Vagina (tissue), 2 donors: ENCODE measurements at regions not wholly inside any gene's neighbourhood (a gene's known extent, or its start where the extent isn't known, plus 50 kb on each side); places are given as distances from the start of the nearest gene placed in this dataset.

ENCODE experiments used
- DNase-seq, 2 donors: peaks; one replicate each; pipeline ENCODE4 v3.0.0-alpha.2; 2017; ENCODE audit errors: extremely low spot score in 2 of 2
- H3K27ac ChIP-seq: fragments of 200-600 bp; sonication (generic); one replicate; pipeline ENCODE4 v1.5.1; 2019
- H3K27me3 ChIP-seq: fragments of 200-600 bp; sonication (generic); one replicate; pipeline ENCODE4 v1.5.1; 2019
- H3K36me3 ChIP-seq, 2 donors: fragments of 200-600 bp; sonication (generic); one replicate each; pipeline ENCODE4 v1.5.1; 2017 to 2019
- H3K4me1 ChIP-seq: fragments of 200-600 bp; sonication (generic); one replicate; pipeline ENCODE4 v1.5.1; 2019
- H3K4me3 ChIP-seq, 2 donors: fragments of 200-600 bp; sonication (generic); 1 replicate in 1 of 2; 2 replicates in 1 of 2; pipeline ENCODE4 v1.5.1; 2016 to 2019
- H3K9me3 ChIP-seq: fragments of 200-600 bp; sonication (generic); one replicate; pipeline ENCODE4 v1.5.1; 2019
- POLR2A ChIP-seq, 2 donors: fragments of 450-650 bp; IDR thresholded peaks; one replicate each; pipeline ENCODE4 v1.6.1; 2017; ENCODE audit warnings: antibody characterized with exemption in 2 of 2, mild to moderate bottlenecking in 2 of 2, moderate library complexity in 2 of 2
- POLR2AphosphoS5 ChIP-seq, 2 donors: sonication (generic); formaldehyde crosslinking; IDR thresholded peaks; one replicate each; pipeline ENCODE4 v1.9.0; 2017; ENCODE audit warnings: antibody characterized with exemption in 2 of 2, mild to moderate bottlenecking in 2 of 2, low read depth in 1 of 2; ENCODE audit not compliant: insufficient read depth in 1 of 2
- intact Hi-C: fragments of 100-400 bp; cut with DNase I; formaldehyde crosslinking; loops from one replicate; pipeline ENCODE4 v1.15.1; 2023
- TF ChIP-seq, protein P1 (sequence below), 3 experiments: fragments of 450-650 bp in 2 of 3; fragments of 200-600 bp in 1 of 3; sonication (generic) in 1 of 3; IDR thresholded peaks; one replicate each; pipeline ENCODE4 v1.5.1; 2017 to 2019; ENCODE audit warnings: antibody characterized with exemption in 3 of 3, mild to moderate bottlenecking in 2 of 3, moderate library complexity in 2 of 3

DNA sequence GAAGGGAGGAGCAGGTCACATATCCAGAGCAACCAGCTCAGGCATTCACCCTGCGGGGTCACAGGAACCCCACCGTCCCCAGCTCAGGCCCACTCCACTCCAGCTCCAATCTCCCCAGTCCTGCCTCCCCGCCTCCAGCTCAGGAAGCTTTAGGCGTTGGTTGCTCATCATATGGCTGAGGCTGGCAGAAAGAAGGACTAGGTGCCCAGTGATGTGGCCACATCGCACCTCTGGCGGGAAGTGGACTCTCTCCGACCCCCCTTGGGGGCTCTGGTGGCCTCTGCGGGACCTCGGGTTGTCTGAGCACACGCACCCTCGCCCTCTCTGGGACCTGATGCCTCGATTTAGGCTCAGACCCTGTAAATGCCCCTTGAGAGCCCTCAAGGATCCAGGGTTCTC, 187.7 kb downstream of the ZFP36L2 start:
- Histone ChIP-seq H3K4me1 (peaks cover 49% of the 10 kb centered on the region), H3K4me3 (no peak overlapping the region), H3K9me3 (no peaks in the 10 kb centered on the region), H3K27ac (peak overlapping the region; percentile 36), H3K36me3 (no peaks in the 10 kb centered on the region), H3K27me3 (no peaks in the 10 kb centered on the region)
- TF ChIP-seq POLR2A (IDR thresholded peaks at IDR 0.05) (no peak), POLR2AphosphoS5 (IDR thresholded peaks at IDR 0.05; ENCODE audit: insufficient read depth in 1 of 2, low read depth in 1 of 2) (no peak)
- TF ChIP-seq, protein P1, sequence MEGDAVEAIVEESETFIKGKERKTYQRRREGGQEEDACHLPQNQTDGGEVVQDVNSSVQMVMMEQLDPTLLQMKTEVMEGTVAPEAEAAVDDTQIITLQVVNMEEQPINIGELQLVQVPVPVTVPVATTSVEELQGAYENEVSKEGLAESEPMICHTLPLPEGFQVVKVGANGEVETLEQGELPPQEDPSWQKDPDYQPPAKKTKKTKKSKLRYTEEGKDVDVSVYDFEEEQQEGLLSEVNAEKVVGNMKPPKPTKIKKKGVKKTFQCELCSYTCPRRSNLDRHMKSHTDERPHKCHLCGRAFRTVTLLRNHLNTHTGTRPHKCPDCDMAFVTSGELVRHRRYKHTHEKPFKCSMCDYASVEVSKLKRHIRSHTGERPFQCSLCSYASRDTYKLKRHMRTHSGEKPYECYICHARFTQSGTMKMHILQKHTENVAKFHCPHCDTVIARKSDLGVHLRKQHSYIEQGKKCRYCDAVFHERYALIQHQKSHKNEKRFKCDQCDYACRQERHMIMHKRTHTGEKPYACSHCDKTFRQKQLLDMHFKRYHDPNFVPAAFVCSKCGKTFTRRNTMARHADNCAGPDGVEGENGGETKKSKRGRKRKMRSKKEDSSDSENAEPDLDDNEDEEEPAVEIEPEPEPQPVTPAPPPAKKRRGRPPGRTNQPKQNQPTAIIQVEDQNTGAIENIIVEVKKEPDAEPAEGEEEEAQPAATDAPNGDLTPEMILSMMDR (IDR thresholded peaks at IDR 0.05) = no peak
- intact Hi-C loops = loop anchor here (10.0 kb wide), 1 partner anchor 46 kb away; no protein-coding TSS in a partner anchor
- DNase-seq = no peak

GRCh38 chr2:43038034-43038695, 188.2 kb downstream of the ZFP36L2 start:
- Histone ChIP-seq H3K4me3 (no peak overlapping the region), H3K36me3 (no peaks in the 10 kb centered on the region), H3K9me3 (no peaks in the 10 kb centered on the region), H3K27me3 (no peaks in the 10 kb centered on the region), H3K4me1 (peaks cover 44% of the 10 kb centered on the region), H3K27ac (peak overlapping the region; percentile 36)
- no peak for DNase-seq
- intact Hi-C loops = loop anchor here (10.0 kb wide), 1 partner anchor 47 kb away; no protein-coding TSS in a partner anchor
- TF ChIP-seq, protein P1 (IDR thresholded peaks at IDR 0.05) = no peak
- TF ChIP-seq POLR2AphosphoS5 (IDR thresholded peaks at IDR 0.05; ENCODE audit: insufficient read depth in 1 of 2, low read depth in 1 of 2) = no peak
- TF ChIP-seq POLR2A (IDR thresholded peaks at IDR 0.05) = no peak

DNA sequence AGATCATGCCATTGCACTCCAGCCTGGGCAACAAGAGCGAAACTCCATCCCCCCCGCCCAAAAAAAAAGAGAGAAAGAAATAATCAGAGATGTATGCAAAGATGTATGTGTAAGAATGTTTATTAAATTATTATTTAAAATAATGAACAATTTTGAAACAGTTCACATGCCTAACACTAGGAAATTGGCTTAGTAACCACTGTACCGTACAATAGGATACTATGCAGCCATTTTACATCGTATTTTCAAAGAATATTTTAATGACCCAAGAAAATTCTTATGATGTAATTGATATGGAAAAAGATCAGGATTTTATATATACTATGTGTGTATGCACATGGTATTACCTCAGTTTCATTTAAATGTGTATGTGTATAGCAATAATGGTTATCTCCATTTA, 190.5 kb downstream of the ZFP36L2 start:
- TF ChIP-seq POLR2A (IDR thresholded peaks at IDR 0.05) = no peak
- TF ChIP-seq, protein P1 (IDR thresholded peaks at IDR 0.05) = no peak
- no peak for TF ChIP-seq POLR2AphosphoS5 (IDR thresholded peaks at IDR 0.05; ENCODE audit: insufficient read depth in 1 of 2, low read depth in 1 of 2)
- Histone ChIP-seq H3K4me3 (no peak overlapping the region), H3K27me3 (no peaks in the 10 kb centered on the region), H3K9me3 (no peaks in the 10 kb centered on the region), H3K27ac (no peak overlapping the region), H3K36me3 (no peaks in the 10 kb centered on the region), H3K4me1 (peaks cover 41% of the 10 kb centered on the region)
- intact Hi-C loops = loop anchor here (10.0 kb wide), 1 partner anchor 49 kb away; no protein-coding TSS in a partner anchor
- DNase-seq = no peak

- no peaks in the 10 kb centered on the region for H3K9me3 ChIP-seq
- peaks cover 39% of the 10 kb centered on the region for H3K4me1 ChIP-seq
- H3K4me3 ChIP-seq = no peak overlapping the region
- no peaks in the 10 kb centered on the region for H3K36me3 ChIP-seq
- DNase-seq = no peak
- TF ChIP-seq, protein P1 (IDR thresholded peaks at IDR 0.05) = no peak
- TF ChIP-seq POLR2A (IDR thresholded peaks at IDR 0.05) = no peak
- TF ChIP-seq POLR2AphosphoS5 (IDR thresholded peaks at IDR 0.05; ENCODE audit: insufficient read depth in 1 of 2, low read depth in 1 of 2) = no peak
- intact Hi-C loops = loop anchor here (10.0 kb wide), 1 partner anchor 50 kb away; no protein-coding TSS in a partner anchor
- no peaks in the 10 kb centered on the region for H3K27me3 ChIP-seq
- H3K27ac ChIP-seq = no peak overlapping the region
These were observed 191.5 kb downstream of the ZFP36L2 start for GRCh38 chr2:43034921-43035320.

- no peak for TF ChIP-seq POLR2A (IDR thresholded peaks at IDR 0.05)
- TF ChIP-seq, protein P1 (IDR thresholded peaks at IDR 0.05) = no peak
- TF ChIP-seq POLR2AphosphoS5 (IDR thresholded peaks at IDR 0.05; ENCODE audit: insufficient read depth in 1 of 2, low read depth in 1 of 2) = no peak
- Histone ChIP-seq H3K4me1 (peaks cover 35% of the 10 kb centered on the region), H3K27ac (peak overlapping the region; percentile 65), H3K9me3 (no peaks in the 10 kb centered on the region), H3K36me3 (no peaks in the 10 kb centered on the region), H3K4me3 (no peak overlapping the region), H3K27me3 (no peaks in the 10 kb centered on the region)
- intact Hi-C loops = loop anchor here (10.0 kb wide), 1 partner anchor 51 kb away; no protein-coding TSS in a partner anchor
- no peak for DNase-seq
These were observed 192.2 kb downstream of the ZFP36L2 start for GRCh38 chr2:43034242-43034619.
